ENCODE measurements at regions not wholly inside any gene's neighbourhood (a gene's known extent, or its start where the extent isn't known, plus 50 kb on each side); places are given as distances from the start of the nearest gene placed in this dataset.

DNA sequence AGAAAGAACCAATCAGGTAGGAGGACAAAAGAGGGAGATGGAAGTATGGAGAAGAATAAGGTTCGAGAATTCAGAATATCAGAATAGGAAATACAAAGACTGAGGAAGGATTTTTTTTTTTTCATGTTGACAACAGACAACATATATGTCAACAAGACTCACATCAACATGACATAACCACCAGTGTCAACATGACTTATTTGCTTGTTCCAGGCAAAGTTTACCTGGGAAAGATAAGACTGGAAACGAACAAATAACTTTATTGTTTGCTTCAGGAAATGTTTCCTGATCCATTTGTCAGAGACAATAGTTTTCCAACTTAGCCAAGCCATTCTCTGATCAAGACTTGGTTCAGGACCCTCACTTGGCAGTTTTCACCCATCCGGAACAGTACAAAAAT is 321.9 kb upstream of the NETO1 start:
- no peak for TF ChIP-seq JUND (IDR thresholded peaks at IDR 0.05)
- no peak for TF ChIP-seq CTCF (IDR thresholded peaks at IDR 0.05 in 2 of 3, conservative IDR thresholded peaks at IDR 0.05 in 1 of 3; ENCODE audit: borderline replicate concordance in 1 of 3, insufficient read depth in 1 of 3, low read depth in 2 of 3, low read length in 2 of 3)
- no peak for TF ChIP-seq POLR2AphosphoS5 (IDR thresholded peaks at IDR 0.05; ENCODE audit: low read depth, low read length)
- TF ChIP-seq RAD21 (IDR thresholded peaks at IDR 0.05; ENCODE audit: low read depth) = no peak
- TF ChIP-seq POLR2A (IDR thresholded peaks at IDR 0.05; ENCODE audit: borderline replicate concordance, extremely low read depth, insufficient read depth, insufficient read length) = no peak
- no peak for TF ChIP-seq CEBPB (IDR thresholded peaks at IDR 0.05; ENCODE audit: low read depth)
